Prostate gland (tissue), 2 donors: ENCODE measurements at regions not wholly inside any gene's neighbourhood (a gene's known extent, or its start where the extent isn't known, plus 50 kb on each side); places are given as distances from the start of the nearest gene placed in this dataset.

Source experiments
- CTCF ChIP-seq, 4 experiments: fragments of 200-600 bp in 2 of 4; fragments of 450-650 bp in 2 of 4; sonication (generic) in 2 of 4; IDR thresholded peaks; 1 replicate in 3 of 4; 2 replicates in 1 of 4; pipeline ENCODE4 v1.5.1; 2016 to 2019; ENCODE audit warnings: antibody characterized with exemption in 4 of 4, mild to moderate bottlenecking in 2 of 4, moderate library complexity in 2 of 4
- POLR2A ChIP-seq: fragments of 450-650 bp; IDR thresholded peaks from one replicate; pipeline ENCODE4 v1.6.1; 2016; ENCODE audit warnings: antibody characterized with exemption, mild to moderate bottlenecking

- no peak for TF ChIP-seq CTCF (IDR thresholded peaks at IDR 0.05)
- no peak for TF ChIP-seq POLR2A
Observed at GRCh38 chr17:34740565-34741520, 161.5 kb downstream of the TMEM132E start.
